HEK293T (cell line): ENCODE measurements at regions not wholly inside any gene's neighbourhood (a gene's known extent, or its start where the extent isn't known, plus 50 kb on each side); places are given as distances from the start of the nearest gene placed in this dataset.

Source experiments
- ARNT ChIP-seq: fragments of 450-650 bp; IDR thresholded peaks from 2 replicates; pipeline ENCODE4 v1.6.1; 2017; ENCODE audit warnings: mild to moderate bottlenecking
- FOXM1 ChIP-seq: fragments of 450-650 bp; IDR thresholded peaks from 2 replicates; pipeline ENCODE4 v1.6.1; 2017; ENCODE audit warnings: mild to moderate bottlenecking, borderline replicate concordance
- SP1 ChIP-seq: fragments of 450-650 bp; IDR thresholded peaks from 2 replicates; pipeline ENCODE4 v1.6.1; 2017

DNA sequence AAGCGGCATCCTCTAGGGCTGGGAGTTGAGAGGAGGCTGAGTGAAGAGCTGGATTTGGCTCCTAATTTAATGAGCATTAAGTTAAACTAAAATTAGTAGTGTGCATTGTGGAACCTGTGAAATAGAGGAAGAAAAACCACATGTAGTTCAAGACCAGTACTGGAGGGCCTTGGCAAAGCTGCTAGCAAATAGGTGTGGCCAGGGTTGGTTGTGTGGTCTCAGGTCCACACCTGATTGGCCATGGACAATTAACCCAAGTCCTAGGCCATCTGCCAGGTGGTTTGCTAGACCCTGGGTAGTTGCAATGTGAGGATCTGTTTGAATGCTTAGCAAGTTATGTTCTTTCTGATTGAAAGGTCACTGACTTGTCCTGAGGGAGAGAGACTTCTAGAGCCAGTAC lies 275.5 kb downstream of the PDCD6IP start:
- TF ChIP-seq ARNT (no peak), FOXM1 (no peak), SP1 (no peak)
